Activated CD8-positive, alpha-beta memory T cell treated with anti-CD3 and anti-CD28 coated beads for 36 hours (primary cell): ENCODE measurements at regions not wholly inside any gene's neighbourhood (a gene's known extent, or its start where the extent isn't known, plus 50 kb on each side); places are given as distances from the start of the nearest gene placed in this dataset.

ENCODE experiments used
- CTCF ChIA-PET: fragments of 350-600 bp; sonication (Branson Sonifier 250); formaldehyde crosslinking; loops from one replicate; lab custom pipeline; 2021; ENCODE audit warnings: antibody characterized with exemption; lab: Charles Lee
- POLR2A ChIA-PET: fragments of 350-600 bp; sonication (Branson Sonifier 250); formaldehyde crosslinking; loops from one replicate; lab custom pipeline; 2021; ENCODE audit warnings: antibody characterized with exemption; lab: Charles Lee

GRCh38 chr10:113386005-113386404 is 166.8 kb upstream of the HABP2 start:
- POLR2A ChIA-PET = no interaction called here
- CTCF ChIA-PET = interaction anchor here (1.1 to 1.8 kb wide), 2 partner anchors 260 to 663 kb away, joined by 3 to 8 read pairs; no protein-coding TSS in a partner anchor

DNA sequence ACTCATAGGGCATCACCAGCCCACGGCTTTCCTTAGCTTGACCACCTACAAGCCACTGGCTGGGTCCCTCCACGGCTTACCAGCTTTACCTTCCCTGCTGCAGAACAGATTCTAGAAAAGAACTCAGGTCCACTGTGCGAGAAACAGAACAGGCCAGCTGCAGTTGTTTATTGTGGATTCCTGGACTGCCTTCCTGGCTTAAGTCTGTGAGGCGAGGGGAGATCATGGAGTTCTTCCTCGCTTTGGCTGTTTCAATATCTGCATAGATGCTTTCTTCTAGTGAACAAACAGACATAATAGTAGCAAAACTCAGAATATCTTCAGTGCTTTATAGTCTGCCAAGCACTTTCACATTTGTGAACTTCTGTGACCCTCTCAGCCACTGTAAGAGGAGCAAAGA is 162.9 kb upstream of the HABP2 start:
- ChIA-PET POLR2A (no interaction called here), CTCF (no interaction called here)

DNA sequence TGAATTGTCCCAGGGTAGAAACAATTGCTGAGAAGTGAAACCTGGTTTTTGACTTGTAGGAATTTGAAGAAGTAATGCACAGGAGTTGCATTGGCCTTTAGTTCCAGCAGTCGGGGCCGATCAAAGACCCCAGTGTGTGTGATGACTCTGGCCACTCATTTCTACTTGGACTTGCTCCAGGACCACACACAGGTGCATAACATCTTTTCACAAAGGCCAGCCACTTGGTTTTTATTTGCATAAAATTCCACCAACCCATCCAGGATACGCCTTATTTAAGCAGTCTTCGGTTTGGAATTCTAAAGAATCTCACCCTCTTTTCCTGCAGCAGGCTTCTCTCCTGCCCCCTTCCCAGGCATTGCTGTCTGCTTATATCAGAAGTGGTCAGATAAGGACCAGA is 162.0 kb upstream of the HABP2 start:
- ChIA-PET POLR2A (no interaction called here), CTCF (no interaction called here)

DNA sequence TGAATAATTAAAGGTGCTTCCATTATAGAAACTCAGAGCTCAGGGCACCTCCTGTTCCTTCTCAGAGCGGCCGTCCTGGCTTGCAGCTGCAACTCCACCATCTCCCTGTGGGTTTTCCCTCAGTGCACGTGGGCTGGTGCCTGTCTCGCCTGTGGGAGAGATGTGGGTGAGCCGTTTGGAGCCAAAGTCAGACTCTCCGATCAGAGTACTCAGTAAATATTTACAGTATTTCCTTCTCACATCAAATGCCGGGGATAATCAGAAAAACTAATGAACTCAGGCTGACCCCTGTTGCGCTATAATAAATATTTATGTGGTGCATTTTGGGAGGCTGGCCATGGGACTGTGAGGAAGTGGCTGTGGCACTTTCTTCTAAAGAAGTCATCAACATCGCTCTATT is 155.8 kb upstream of the HABP2 start:
- CTCF ChIA-PET = no interaction called here

GRCh38 chr10:113399065-113399464 is 153.8 kb upstream of the HABP2 start:
- ChIA-PET POLR2A (no interaction called here), CTCF (interaction anchor here (1.1 kb wide), 1 partner anchor 14 kb away, joined by 4 read pairs; no protein-coding TSS in a partner anchor)

More for the DNA sequence above, 155.8 kb upstream of the HABP2 start:
- POLR2A ChIA-PET = no interaction called here

- POLR2A ChIA-PET = no interaction called here
- CTCF ChIA-PET = no interaction called here
These were observed 150.3 kb upstream of the HABP2 start for GRCh38 chr10:113402602-113403001.

DNA sequence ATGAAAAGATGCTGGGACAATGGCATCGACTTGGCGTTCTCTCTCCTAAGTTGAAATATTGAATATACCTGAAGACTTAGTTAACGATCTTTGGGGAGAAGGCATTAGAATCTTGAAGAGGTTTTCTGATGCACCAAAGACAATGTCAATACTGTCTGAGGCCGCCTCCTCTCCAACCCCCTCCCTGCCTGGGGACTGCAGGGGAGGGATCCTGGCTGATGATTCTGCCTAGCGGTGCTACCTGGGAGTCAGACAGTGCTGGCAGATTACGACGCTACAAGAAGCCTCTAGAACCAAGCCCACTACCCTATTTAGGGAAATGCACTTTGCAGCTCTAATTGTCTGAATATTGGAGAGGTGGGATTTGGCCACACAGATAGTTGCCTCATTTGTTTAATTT is 145.6 kb upstream of the HABP2 start:
- POLR2A ChIA-PET = no interaction called here
- CTCF ChIA-PET = no interaction called here

DNA sequence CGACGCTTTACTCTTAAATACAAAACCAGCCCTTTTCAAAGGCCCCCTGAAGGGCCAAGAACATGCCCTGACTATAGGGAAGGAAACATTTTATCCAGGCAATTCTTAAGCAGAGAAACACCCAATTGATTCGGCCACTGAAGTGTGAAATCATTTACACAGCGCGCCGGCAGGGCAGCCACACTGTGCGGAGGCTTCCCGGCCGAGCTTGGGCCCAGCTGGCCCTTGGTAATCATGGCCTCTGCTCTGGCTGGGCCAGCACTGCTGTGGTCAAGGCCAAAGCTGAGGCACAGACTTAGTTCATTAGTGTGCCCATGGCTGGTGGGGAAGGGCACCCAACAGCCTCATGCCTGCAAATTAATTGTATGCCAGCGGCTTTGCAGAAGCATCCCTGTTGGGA is 143.7 kb upstream of the HABP2 start:
- ChIA-PET CTCF (no interaction called here), POLR2A (no interaction called here)

DNA sequence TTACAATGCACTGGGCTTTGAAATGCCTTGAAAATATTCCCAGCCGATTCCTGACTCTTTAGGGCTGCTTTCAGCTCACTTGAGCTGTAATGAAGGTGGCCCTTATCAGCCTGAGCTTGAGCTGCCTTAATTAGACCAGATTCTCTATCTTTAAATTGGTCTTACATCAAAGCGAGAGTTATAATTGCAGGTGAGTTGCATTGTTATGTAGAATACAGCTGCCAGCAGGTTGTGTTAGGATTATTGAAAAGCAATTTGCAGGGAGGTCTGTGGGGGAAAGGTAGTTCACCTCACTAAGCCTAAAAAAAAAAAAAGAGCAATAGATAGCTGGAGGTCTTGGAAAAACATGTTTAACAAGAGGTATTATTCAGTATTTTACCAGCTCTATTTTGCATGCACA is 142.2 kb upstream of the HABP2 start:
- ChIA-PET POLR2A (no interaction called here), CTCF (no interaction called here)

- ChIA-PET POLR2A (no interaction called here), CTCF (no interaction called here)
These were observed 141.4 kb upstream of the HABP2 start for GRCh38 chr10:113411456-113411855.

GRCh38 chr10:113412161-113412560 is 140.7 kb upstream of the HABP2 start:
- CTCF ChIA-PET = no interaction called here
- POLR2A ChIA-PET = no interaction called here

DNA sequence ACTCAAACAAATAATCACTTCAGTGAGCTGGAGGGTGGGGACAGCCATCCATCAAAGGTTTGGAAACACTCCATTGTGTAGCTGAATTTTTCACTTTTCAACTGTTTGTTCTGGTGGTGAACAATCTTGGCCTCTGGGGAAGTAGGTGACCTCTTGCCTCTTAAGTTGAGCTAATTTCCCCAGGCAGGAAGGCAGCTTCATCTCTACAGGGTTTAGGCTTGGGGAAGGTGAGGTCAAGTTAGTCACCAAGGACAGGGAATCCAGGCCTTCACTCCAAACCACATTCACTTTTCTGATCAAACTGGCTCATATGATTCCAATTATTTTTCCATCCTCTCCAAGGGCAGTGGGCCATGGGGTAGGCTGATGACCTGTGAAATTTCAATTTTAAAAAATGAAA is 138.3 kb upstream of the HABP2 start:
- ChIA-PET POLR2A (no interaction called here), CTCF (no interaction called here)

DNA sequence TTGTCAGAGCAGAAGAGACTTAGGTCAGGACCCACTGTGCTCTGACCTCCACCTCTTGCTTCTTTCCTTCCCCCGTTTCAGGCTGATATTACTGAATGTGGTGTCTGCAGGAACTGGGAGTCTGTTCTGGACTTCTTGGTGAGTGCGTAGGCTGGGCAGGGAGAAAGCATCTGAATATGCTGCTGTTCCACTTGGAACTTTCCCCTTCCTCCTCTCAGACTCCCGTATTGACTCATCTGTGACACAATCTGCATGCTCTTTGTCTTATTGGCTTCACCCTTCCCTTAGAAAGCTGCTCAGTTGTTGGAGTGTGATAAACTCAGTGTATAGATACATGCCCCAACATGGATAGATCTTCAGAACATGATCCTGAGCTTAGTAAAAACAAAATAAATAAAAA is 137.6 kb upstream of the HABP2 start:
- ChIA-PET CTCF (no interaction called here), POLR2A (no interaction called here)

DNA sequence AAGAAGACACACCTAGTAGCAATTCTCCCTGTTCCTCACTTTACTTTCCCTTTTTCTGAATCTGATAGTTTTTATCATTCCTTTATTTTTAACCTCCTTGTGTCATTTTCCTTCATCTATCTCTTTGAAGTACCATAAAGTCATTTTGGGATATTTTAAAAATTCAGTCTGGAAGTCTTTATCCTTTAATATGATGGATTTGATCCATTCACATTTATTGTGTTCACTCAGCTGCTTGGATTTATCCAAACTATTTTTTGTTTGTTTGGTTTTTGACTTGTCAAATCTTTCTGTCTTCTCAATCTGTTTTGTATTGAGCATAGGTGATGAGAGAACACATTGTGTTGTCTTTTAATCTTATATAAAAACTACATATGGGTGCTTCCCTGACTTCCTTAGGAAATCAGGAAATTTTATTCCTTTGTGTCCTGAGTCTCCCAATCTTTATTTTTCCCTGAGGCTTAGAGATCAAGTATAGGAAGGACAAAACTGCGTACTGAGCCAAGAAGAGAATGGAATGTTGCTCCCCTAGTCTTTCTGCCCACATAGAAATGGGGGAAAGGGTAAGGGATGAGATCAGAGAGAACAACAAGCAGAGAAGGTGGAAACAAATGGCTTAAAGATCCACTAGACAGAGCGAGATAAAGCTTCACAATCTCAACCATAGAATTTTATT is 132.7 kb upstream of the HABP2 start:
- CTCF ChIA-PET = no interaction called here
- POLR2A ChIA-PET = no interaction called here

DNA sequence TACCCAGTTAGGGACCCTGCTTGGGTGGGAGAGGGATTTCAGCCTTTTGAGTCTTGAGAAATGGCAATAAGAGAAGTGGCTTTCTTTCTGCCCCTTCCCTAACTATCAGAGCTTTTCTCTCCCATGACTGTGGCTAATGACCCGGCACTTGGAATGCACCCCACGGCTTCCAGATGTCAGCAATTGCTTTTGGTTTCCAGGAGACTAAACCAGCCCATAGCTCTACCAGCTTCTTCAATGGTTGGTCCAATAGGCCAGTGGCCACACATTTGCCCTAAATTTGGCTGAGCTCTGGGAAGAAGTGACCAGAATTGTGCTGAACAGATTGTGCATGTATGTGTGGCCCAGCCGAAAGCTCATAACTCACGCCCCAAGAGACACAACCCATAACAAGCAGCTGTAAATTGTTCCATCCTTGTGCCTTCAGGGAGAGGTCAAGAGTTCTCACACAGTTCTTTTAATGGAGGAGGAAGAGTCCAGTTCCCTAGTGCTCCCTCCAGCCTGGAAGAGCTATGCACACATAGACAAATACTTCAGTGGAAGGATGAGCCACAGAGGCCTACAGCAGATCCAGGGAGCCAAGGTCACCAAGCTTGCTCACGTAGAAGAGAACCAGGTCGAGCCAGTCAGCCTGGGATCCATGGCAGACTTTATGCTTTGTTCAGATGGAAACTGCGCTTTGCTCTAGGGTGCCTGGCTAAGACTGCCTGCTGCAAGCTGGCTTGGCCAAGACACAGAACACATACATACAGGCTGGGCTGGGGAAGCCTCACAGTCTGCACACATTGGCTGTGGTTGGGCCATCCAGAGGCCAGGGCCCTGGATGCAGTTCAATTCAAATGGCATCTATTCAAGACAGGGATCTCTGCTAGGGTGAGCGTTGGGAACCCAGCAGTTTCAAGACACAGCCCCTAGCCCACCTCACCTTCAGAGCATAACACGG is 131.8 kb upstream of the HABP2 start:
- ChIA-PET POLR2A (no interaction called here), CTCF (no interaction called here)

GRCh38 chr10:113422371-113422770 is 130.5 kb upstream of the HABP2 start:
- POLR2A ChIA-PET = no interaction called here
- CTCF ChIA-PET = no interaction called here

GRCh38 chr10:113423981-113424721 is 128.7 kb upstream of the HABP2 start:
- CTCF ChIA-PET = no interaction called here
- POLR2A ChIA-PET = no interaction called here

DNA sequence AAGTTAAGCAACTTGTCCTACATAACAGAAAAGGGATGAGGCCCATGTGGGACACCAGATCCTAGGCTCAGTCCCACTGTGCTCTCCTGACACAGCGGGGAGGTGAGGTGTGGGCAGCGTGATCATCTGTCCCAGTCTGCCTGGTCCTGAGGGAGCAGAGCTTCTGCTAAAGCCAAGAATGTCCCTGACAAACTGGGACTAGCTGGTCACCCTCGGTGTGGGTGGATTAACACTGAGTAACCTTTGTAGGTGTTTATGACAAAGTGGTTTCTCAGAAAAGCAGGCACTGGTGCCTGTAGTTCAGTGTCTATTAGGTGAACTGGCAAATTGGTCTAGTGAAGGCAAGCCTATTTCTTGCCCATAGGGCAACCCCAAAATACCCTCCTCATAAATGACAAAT is 127.8 kb upstream of the HABP2 start:
- ChIA-PET POLR2A (no interaction called here), CTCF (no interaction called here)

GRCh38 chr10:113425541-113425951 is 127.3 kb upstream of the HABP2 start:
- ChIA-PET POLR2A (no interaction called here), CTCF (no interaction called here)

GRCh38 chr10:113426181-113426877 is 126.5 kb upstream of the HABP2 start:
- ChIA-PET POLR2A (no interaction called here), CTCF (no interaction called here)
